NCI-H2029 (cell line): ENCODE measurements at regions not wholly inside any gene's neighbourhood (a gene's known extent, or its start where the extent isn't known, plus 50 kb on each side); places are given as distances from the start of the nearest gene placed in this dataset.
"Not testable (repeated sequence)": the region's sequence is repeated elsewhere in the genome, so short reads cannot be mapped to it uniquely, and the experiment has no call there.

Experiments used
- DNase-seq: peaks from one replicate; lab custom pipeline; 2025; lab: John Stamatoyannopoulos, UW

DNA sequence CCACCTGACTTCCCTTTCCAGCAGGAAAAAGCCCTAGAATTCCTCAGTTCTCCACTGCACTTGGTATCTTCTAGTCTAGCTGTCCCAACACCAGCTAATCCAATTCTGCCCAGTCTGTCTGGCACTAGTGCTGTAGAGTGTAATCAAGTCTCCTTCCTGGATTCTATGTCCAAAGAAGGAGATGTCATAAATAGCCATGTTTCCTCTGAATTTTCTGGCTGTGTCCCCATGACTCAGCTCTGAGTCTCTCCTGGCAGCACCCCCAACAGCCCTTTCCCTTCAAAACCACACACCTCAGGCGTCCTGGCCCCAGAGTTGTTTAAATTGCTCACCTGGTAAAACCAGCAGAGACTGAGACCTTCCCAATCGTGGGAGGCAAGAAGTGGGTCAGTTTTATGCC, 197.2 kb downstream of the GRXCR1 start:
- DNase-seq, result no peak

DNA sequence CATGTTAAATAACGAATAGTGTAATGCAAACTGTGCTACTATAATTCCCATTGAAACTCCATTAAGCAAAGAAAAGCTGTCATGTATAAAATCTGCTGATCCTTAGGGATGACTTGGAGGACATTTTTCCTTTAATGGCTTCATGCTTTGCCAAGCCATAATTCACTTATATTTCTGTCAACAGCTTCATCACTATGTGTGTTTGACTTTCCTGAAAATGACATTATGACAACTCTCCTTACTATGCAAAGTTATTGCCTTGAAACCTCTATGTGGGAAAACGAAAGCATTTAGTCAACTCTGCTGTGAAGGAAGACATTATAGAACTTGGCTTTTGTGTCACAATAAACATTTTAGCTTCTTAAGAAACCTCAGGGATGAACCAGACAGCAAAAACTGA, 210.5 kb downstream of the GRXCR1 start:
- no peak for DNase-seq

DNA sequence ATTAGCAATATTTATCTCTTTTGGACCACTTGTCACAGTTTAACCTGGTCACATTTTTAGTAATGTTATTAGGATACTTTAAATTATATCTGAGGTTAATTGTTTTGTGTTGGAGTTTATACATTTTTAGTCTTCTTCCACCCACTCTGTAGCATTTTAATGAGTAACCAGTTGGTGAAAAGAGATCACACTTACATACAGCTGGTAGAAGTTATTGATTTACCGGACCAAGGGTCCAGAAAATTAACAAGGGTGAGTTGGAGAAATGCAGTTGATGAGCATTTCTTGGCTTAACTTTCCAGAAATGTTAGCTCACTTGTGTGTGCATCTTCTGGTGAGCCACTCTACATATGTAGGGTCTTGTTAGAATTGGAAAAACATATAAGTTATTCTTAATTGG, 219.6 kb downstream of the GRXCR1 start:
- no peak for DNase-seq

DNA sequence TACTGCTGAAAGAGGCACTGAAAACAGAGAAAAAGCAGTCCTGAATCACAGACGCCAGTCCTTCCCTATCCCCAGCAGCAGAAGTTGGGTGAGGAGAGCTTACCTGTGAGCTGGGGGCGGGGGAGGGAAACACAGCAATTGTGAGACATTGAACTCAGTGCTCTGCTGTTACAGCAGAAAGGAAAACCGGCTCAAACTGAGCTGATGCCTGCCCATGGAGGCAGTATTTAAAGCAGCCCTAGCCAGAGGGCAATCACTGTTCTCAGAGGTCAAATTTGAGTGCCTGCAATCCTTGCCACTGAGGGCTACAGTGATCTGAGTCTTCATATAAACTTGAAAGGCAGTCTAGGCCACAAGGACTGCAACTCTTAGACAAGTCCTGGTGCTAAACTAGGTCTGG, 220.7 kb downstream of the GRXCR1 start:
- DNase-seq, result no peak

DNA sequence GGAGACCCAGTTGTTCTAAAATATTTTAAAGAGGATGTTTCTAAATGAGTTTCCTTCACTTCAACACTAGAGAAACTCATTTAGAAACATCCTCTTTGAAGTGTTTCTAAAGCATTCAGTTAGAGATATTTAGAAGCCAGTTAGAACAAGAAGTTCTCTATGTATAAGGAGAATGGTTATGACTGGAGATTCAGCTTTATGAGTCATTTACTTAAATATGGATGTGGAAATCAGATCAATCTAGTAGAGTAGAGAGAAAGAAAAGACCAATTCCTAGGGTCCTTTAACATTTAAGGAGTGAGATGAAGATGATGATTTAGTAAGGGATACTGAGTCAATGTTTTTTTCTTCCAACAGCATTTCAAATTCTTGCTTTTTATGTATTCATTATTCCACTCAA, 234.1 kb downstream of the GRXCR1 start:
- DNase-seq, result no peak

DNA sequence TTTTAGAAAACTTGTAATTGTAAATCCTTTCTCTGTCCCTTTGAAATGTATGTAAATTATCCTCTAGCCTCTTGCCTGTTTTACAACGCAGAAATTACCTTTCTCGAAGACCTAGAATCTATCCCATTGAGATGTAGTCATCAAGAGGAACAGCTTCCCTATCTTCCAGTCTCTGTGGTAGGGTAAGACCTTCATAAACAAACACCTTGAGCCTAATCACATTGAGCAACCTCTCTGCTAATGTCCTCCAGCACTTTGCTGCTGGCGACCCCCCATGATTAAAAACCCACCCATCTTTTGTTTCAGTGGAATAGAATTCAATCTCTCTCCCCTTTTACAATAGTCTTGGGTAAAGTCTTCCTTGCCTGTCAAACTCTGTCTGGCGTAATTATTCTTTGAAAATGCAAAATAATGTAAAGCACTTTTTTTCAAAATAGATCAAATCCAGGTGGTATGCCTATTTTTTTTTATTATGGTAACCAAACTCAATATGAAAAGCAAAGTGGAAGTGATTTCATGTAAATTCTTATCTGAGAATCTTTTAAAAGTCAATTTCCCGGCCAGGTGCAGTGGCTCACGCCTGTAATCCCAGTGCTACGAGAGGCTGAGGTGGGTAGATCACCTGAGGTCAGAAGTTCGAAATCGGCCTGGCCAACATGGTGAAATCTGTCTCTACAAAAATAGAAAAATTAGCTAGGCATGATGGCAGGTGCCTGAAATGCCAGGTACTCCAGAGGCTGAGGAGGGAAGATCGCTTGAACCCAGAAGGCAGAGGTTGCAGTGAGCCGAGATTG, 237.9 kb downstream of the GRXCR1 start:
- DNase-seq, result no peak

DNA sequence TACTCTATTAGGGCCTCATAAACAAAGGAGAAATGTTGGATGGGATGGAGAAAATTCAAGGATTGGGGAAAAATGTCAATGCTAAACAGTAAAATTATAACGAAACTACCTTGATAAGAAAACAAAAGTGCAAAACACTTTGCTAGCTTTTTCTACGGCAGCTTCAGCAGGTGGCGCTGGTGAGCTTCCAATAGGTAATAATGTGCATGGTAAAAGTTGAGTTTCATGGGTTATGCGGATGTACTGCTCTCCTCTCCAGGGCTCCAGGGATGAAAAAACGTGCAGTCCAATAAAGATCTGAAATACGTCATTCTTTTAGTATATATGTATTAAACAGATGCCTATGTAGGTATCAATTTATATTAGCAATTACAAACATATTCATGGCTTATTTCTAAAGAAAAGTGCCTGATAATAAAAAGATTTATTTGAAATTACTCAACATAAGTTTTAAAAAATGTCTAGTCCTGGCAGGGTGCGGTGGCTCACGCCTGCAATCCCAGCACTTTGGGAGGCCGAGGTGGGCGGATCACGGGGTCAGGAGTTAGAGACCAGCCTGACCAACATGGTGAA, 239.6 kb downstream of the GRXCR1 start:
- DNase-seq, result peak; percentile 24

DNA sequence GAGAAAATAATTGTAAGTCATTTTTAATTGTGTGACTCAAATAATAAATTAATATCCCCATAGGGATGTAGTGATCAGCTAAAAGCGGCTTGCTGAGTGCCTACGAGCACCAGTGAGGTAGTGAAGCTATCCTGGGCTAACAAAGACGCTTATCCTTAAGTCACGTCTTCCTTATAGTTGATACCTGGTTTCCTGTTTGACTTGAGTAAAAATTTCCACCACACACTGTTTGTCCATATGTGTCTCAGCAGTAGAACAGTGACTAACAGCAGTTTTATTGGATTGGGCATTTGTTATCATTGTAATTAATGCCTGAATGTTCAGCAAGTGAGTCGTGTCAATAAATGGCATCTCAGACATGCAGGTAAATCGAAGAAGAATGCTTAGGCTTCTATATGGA, 241.1 kb downstream of the GRXCR1 start:
- DNase-seq, result no peak

DNA sequence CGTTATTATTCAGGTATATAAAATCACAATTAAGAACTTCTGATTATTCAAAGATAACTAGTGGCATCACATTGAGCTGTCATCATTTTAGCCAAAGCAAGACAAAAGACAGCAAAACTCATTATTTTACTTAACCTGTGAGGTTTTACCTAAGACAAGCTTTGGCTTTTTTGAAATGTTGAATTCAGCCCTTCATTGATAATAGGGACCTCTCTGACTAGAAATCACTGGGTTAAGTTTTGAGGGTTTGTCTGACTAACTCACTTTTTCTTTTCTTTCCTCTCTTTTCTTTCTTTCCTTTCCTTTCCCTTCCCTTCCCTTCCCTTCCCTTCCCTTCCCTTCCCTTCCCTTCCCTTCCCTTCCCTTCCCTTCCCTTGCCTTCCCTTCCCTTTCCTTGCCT, 244.2 kb downstream of the GRXCR1 start:
- no peak for DNase-seq

DNA sequence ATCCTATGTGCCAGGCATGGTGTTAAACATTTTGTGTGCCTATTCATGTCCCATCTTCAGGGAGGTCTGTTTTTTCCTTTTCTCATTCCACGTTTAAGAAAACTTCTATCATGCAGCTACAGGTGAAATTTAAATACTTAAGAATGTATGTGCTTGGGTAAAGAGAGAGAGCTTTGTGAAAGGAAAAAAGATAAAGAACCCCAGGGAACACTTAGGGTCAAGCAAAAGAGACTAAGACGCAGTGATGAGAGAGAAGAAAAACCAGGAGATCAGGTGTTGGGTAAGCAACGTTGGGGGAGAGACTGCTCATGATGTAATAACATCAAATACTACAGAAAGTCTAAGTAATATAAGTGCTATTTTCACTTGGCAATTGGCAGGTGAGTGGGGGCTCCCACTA, 253.7 kb downstream of the GRXCR1 start:
- no peak for DNase-seq

DNA sequence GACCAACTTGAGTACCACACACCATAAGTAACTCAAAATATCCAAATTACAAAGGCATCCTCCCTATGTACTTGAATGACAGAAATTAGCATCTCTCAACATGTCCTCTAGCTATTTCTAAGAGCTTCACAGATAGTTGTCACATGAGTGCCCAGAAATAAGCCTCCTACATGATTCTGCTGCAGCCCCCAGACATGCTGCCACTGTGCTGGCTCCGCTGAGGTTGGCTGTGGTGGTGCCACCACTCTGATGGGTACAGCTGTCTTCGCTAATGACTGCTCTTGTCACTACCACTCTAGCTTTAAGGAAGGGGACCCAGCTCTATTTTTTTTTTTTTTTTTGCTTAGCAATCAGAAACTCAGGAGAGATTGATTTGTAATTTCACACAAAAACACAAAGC, 256.0 kb downstream of the GRXCR1 start:
- DNase-seq, result no peak

DNA sequence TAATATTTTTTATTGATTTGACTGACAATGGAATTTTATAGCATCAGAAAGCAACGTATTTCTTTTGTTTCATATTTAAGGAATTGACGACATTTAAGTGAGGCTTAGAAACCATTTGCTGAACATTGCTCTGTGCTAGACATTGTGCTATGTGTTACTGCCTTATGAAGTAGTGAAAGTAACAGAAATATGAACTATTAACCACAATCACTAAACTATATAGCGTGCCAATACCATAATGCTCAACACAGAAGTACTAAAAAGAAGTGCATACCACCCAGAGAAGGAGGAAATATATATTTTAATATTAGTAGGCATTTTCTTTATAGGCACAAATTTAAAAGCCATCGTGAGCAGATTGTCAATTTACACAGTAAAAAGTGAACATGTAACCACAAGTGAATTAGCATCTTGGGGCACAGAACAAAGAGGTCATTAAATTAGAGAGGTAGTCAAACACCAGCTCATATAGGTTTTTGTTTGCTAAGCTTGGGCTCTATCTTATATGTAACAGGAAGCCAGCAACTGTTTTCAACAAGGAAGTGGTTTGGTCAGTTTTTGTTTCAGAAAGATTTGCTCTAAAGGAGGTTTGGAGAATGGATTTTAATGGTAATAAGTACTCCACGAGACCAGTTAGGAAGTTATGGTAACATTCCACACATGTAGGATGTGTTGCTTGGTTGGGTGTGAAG, 270.7 kb downstream of the GRXCR1 start:
- no peak for DNase-seq

DNA sequence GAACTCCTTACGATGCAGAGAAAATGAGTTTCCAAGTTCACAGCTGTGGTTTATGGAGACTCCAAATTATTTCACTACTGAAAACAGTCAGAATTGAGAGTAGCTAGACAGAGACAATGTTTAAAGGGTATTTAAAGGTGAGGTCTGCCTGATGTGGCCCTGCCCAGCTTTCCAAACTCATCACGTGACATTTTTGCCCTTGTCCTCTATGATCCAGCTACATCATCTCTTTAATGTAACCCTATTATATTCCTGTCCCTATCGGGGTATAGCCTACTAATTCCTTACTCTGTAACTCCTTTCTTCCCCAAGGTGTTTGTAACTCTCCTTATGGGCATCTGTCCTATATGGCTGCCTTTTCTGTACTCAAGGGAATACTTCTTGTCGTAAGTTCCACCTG, 297.2 kb downstream of the GRXCR1 start:
- no peak for DNase-seq

DNA sequence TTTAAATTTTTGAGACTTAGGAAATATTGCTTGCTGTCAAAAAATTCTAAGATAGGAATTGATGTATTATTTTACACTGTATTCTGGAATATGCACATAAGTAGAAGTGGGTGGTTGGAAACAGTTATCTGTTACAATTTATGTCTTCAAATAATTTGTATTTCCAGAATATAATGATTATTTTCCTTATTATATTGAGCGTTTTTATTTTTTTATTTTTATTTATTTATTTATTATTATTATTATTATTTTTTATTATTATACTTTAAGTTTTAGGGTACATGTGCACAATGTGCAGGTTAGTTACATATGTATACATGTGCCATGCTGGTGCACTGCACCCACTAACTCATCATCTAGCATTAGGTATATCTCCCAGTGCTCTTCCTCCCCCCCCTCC, 320.1 kb downstream of the GRXCR1 start:
- DNase-seq, result not testable (repeated sequence)

DNA sequence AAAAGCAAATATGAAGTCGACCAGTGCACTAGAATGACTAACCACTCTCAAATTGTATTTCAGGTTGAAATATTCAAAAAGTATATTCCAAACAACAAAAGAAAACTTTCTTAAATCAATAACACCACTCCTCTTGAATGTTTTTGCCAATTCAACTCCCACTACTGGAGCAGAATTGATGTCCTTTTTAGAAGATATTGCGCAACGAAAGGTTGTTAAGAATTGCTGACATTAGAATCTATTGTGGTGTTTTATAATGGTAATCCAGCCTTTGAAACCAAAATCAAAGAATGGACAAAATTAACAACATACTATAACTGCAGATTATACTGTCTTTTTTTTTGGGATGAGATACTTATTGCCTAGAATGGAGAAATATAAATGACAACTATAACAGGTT, 331.3 kb downstream of the GRXCR1 start:
- DNase-seq, result no peak

DNA sequence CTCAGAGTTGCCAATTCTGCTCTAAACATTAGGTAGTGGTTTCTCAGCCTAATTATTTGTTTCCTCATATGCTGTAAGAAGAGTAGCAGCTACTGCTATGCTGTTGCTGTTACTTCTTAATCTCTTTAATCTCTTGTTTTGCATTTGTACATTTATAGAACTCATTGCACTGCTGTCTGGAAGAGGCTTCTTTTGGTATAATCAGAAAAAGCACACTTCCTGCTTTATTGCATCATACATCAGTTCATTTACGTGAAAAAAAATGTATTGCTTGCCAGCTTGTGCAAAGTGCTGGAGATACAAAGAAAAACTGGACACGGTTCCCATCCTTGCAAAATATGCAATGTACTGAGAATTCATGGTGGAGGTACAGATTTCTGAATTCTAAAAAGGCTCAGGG, 332.0 kb downstream of the GRXCR1 start:
- no peak for DNase-seq

DNA sequence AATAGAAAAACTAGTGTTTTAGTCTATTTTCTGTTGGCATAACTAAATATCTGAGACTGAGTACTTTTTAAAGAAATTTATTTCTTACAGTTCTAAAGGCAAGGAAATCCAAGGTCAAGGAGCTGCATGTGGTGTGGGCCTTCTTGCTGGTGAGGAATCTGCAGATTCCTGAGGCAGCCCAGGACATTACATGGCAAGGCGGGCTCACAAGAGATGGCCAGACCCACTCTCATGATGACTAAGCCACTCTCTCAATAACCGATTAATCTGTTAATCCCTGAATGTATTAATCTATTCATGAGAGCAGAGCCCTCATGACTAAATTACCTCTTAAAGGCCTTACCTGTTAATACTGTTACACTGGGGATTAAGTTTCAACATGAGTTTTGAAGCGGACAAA, 340.8 kb downstream of the GRXCR1 start:
- DNase-seq, result no peak

DNA sequence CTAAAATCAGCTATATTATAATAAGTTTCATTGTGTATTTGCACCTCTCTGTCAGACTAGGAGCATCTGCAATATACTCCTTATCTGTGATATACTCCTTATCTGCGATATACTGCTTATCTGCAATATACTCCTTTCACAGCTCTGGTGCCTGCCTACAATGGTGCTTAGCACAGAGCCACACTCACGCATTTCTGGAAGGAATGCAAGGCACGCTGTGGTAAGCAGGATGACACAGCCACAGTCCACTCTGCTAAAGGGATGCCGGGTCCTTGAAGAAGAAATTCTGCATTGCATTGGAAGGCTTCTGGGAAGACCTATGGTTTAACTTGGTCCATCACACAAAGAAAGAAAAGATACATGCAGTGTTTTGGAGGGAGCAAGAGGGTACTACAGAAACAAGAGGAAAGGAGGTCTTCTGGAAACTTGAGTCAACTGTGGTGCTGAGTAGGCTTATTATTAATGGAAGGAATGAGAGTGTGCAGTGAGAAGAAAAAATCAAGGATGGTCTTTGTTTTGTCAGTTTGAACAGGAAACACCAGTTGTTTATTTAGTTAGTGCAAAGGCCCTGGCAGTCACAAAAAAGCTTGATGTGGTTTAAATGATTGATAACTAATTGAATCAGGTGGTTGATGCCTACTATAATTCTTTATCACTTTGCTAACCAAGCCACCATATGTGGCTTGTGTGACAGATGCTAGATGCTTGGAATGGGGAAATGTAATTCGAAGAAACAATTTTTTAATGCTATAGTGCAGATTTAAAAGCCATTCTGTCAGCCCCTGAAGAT, 342.3 kb downstream of the GRXCR1 start:
- no peak for DNase-seq

DNA sequence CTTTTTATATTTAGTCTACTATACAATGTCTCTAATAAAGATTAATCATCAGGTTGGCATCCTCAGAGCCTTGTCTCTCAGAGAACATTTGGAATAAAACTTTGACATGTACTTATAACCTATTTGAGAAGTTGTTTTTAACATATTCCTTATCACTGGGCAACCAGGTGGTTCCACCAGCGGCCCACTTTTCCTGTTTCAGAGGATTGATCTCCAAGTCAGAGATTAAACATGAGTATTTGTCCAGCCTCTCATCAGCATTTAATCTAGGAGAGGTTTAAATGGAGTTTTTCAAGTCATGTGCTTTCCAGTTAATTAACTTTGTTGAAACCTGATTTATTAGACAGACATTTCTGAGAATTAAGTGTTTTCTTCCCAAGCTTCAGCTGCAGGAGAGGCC, 345.5 kb downstream of the GRXCR1 start:
- DNase-seq, result no peak

DNA sequence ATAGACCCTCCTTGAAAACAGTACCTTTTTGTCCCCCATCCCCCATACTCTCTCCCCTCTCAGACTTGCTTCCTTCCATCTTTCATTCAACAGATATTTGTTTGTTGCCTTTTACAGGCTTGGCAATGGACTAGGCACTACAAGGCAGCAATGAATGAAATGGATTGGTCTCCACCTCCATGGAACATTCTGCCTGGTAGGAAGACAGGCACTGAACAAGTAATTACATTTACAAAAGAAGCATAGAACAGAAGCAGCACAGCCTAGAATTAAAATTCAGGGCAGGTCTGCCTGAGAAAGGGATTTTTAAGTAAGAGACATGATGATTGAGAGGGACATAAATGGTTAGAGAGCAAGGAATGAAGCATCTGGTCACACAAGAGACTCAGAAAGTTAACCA, 346.1 kb downstream of the GRXCR1 start:
- no peak for DNase-seq

DNA sequence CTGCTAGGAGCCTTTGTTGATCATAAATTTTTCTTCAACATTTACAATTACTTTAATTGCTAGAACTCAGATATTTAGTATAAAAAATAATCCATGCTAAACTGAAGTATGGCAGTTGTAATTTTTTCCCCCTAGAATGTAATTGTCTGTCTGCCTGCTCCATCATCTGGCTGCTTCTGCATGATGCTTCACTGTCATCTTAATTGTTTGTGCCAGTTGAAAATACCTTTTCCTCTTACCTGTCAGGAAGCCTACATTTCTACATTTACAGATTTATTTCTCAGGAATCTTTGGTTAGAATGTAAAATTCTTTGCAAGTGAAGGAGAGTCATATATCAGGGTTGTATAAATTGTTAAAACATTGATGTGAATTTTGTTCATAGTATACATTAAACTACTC, 348.6 kb downstream of the GRXCR1 start:
- DNase-seq, result no peak

DNA sequence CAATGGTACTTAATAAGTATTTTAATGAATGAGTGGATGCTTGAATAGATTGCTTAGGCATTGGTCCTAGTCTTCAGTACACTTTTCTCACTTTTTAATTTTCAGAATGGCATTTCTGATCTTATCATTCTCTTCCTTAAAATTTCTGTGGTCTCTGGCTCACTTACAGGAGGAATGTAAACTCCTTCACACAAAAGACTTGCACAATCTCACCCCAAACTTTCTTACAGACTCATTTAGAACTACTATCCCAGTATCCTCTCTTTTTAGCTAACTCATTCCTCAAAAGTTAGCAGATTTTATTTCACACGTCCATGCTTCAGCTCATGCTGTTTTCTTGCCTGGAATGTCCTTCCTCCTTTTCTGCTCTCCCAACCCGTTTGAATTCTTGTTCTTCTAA, 350.1 kb downstream of the GRXCR1 start:
- no peak for DNase-seq
